A204.1 (cell line): ENCODE measurements at regions not wholly inside any gene's neighbourhood (a gene's known extent, or its start where the extent isn't known, plus 50 kb on each side); places are given as distances from the start of the nearest gene placed in this dataset.
"Not testable (repeated sequence)": the region's sequence is repeated elsewhere in the genome, so short reads cannot be mapped to it uniquely, and the experiment has no call there.

Experiments
- FAIRE-seq: peaks from 2 replicates; lab custom pipeline; 2012; peaks lifted over from hg19 to GRCh38; lab: Jason Lieb, UNC

DNA sequence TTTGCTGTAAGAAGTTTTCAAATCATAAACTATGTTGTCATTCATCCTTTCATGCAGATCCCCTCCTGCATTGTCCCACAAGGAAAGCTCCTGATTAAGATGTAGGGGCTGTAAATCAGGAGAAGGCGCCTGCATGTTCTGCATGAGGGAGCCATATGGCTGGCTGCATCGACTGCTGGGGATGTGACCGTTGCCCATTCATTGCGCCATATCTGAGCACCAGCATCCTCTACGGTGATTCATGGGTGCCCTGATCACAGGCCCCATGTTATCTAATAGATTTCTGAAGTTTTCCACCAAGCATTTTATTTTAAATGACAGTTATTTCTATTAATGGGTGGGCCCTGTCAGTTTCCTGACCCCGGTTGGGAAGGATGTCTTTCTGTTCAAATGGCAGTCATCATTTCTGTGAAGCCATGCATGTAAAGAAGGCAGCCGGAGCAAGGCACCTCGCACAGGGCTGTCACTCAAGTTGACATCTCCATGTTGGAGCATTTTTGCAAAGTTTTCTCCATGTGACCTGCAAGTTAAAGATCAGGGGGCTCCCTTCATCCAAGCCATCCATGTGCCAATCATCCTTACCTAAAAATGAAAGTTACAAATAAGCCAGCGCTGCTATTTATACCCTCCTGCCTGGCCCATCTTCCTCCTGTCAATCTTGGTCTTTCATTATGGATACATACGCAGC lies 128.8 kb downstream of the TEX36 start:
- no peak for FAIRE-seq

DNA sequence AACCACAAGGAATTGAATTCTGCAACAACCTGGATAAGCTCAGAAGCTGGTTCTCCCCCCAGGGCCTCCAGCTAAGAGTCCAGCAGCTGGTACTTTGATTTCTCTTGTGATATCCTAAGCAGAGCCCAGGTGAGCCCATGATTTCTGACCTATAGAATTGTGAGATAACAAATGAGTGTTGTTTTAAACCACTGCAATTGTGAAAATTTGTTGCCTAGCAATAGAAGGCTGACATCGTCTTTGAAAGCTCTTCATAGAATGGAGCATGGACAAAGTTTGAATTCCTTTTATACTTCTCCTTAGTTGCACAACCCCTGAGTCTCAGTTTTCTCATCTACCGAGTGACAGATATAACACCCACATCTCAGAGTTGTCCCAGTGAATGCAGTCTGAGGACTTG lies 129.9 kb downstream of the TEX36 start:
- no peak for FAIRE-seq

DNA sequence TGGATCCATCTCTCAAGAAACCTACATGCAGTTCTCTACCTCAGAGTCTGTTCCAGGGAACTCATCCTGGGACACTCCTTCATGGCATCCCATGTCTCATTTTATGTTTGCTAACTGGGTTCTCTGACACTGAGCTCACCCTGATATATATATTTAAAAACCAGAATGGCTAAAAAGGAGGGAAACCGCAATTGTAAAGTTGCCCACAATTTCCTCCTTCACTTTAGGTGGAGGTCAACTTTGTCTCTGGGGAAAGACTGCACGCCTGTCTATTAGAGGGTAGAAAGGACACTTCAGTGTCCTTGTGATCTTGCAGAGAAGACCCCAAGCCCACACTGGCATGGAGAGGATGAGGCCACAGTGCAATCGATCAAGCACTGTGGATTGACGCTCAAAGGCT lies 131.7 kb downstream of the TEX36 start:
- FAIRE-seq, result no peak

DNA sequence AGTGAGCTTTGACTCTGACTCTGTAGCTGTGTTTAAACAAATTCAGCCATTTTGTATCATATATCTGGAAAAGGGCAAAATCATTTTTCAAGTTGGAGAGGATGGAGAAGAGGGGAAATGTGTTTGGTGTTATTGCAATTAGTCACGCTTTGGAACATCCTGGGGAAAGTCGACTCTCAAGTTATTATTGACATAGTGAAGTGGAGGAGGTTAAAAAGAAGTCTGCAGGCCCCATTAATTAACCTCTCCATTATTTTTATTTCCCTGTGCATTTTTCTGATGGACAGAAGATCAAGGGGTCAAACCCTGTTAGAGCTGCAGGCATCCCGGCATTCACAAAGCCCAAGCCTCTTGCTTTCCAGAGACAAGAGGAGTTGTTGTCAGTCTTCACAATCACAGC lies 132.6 kb downstream of the TEX36 start:
- FAIRE-seq, result no peak

DNA sequence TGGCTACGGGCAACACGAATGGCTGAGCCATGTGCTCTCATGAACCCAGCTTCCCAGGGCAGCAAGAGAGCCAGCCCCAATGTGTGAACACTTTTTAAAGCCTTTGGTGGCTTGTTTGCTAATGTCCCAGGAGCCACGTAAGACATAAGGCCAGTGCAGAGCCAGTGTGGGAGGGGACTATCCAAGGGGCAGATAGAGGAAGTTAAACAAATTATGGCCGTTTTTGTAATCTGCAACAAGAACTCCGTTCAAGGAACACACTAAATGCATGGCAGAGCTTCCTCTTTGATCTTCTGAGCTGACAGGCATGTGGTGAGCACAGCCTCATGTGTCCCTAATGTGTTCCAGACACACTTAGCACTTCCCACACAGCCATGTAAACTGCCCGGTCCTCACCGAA lies 133.3 kb downstream of the TEX36 start:
- no peak for FAIRE-seq

DNA sequence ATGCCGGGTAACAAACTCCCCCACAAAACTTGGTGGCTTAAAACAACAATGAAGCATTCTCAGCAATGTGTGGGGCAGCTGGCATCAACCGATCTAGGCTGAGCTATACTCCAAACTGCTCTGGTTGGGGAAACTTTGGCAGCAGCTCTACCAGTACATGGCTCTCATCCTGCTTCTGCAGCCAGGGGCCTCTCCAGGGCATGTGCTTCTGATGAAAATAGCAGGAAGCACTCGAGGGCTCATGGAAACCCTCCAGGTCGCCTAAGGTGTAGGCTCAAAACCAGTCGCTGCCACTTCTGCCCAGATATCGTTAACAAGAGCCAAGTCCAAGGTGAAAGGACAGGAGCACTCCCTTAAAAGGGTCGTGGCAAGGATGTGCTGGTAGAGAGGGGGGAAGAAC lies 134.1 kb downstream of the TEX36 start:
- FAIRE-seq, result no peak

DNA sequence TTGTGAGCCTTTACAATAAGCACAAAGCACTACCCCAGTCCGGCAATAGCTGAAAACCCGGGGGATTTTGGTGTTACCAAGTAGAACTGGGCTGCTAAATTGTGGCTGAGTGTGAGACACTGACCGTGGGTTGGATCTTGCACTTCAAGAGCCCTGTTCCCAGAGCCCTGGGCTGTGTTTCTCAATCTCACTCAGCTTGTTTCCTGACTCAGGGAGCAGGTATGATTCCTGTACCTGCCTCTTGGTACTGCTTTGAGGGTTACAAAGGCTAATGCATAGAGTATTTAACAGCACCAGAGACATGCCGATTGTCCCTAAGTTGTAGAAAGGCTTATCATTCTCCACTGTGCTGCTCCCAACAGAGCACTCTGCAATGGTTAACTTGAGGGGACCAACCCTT lies 134.6 kb downstream of the TEX36 start:
- FAIRE-seq, result no peak

DNA sequence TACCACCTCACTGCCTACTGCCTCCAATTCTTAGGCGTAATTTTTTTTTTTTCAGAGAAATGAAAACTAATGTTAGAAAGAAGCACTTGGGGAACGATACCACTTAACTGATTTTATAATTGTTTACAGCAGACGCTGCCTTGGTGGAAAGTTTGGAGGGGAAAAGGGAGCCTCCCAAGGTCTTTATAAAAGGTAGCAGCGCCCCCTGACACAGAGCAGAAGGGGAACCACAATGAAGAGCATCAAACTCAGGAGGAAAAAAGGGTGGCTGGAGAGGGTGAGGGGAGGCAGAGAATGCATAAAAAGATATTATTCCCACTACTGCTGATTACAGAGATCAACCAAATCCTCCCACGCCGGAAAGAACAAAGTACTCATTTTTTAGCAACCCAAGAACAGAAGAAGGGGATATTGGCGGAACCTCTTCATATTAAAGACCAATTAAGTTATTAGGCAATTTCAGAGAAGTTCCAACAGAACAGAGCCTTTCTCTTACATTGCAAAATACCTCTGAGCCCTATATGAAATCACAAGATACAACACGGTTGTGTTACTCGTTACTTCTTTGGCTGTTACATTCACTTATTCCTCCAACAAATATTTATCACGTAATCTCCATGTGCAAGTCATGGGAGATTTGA lies 135.8 kb downstream of the TEX36 start:
- FAIRE-seq, result no peak

DNA sequence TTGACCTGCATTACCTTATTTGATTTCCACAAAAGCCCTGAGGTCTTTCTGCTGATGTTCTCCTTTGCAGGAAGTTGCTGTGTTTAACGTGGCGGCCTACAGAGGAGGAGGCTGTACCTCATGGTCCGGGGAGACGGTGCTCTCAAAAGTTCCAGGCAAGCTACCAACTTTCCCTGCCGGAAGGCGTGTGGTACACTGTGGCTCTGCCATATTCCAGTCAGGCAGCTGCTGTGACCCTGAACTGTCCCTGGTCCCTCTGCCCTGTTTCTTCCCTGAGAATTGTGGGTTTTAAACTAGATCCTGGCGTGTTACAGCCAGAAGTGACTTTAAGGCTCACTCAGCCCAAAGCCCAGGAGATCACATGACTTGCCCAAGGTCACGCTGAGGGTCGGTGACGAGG lies 139.2 kb downstream of the TEX36 start:
- FAIRE-seq, result no peak

DNA sequence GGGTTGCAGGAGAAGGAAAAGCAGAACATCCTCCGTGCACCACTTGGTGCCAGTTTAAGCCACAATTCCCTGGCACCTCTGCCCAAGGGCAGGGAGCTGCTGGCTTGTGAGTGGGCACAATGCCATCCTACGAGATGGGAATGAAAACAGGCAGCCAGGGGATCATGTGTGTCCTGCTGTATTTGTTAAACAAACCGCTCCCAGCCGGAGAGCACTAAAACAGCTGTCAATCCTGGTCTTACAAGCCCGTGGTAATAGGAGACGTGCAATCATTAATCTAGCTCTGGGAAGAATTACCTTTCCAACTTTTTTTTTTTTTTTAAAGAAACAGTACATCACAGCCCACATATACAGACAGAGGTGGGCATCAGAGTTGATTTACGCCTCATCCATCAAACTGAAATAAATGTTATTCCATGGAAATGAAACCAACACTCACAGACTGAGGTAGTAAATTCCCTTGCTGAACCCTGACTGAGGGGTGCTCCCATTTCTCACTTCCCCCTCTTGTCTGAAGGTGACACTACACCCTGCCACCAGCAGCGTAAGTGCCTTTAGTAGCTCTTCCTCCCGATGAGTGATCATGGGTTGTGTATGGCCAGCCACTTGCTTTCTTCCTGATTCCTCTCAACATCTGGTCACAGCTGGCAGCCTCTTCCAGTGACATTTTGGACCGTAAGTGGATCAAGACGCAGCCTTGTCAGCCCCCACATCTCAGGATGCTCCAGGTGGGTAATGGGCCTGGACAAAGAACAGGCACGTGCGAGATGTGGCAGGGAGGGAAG lies 143.8 kb downstream of the TEX36 start:
- no peak for FAIRE-seq

DNA sequence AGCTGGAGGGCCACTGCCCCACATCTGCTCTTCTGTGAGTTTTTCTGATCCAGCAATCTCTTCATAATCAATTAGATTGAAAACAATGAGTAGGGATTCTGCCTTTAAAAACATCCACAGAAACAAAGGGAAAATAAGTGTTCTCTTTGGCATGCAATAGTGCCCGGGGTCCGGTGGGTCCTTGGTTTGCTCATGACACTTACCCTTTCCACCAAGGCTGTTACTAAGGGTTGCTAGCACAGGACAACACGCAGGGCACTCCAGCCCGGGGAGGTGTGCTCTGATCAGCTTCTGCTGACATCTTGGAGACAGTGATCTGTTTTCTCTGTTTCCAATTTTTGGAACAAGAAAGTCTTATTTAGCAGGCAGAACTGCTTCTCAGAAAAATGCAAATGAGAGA lies 146.7 kb downstream of the TEX36 start:
- FAIRE-seq, result no peak

DNA sequence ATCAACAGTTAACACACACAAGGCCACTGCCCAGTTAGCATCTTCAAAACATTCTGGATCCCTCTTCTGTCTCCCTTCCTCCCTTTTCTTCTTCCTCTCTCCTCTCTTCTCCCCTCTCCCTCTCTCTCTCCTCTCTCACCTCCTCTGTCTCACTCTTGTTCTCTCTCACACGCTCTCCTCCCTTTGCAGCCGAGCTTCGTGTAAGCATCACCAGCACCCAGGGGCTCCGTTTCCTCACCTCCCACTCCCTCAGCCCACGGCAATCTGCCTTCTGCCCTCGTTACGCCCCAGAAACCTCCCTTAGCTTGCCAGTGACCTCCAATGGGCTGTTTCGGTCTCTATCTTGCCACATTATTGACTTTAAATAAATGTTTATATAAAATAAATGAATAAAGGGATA lies 147.4 kb downstream of the TEX36 start:
- FAIRE-seq, result no peak

DNA sequence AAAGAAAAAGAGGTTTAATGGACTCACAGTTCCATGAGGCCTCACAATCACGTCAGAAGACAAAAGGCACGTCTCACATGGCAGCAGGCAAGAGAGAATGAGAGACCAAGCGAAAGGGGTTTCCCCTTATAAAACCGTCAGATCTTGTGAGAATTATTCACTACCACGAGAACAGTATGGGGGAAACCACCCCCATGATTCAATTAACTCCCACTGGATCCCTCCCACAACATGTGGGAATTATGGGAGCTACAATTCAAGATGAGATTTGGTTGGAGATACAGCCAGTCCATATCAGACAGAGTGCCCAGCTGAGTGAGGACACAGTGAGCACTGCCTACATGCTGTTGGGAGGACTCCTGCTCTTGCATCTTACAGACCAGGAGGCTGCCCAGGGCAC lies 148.4 kb downstream of the TEX36 start:
- FAIRE-seq, result no peak

DNA sequence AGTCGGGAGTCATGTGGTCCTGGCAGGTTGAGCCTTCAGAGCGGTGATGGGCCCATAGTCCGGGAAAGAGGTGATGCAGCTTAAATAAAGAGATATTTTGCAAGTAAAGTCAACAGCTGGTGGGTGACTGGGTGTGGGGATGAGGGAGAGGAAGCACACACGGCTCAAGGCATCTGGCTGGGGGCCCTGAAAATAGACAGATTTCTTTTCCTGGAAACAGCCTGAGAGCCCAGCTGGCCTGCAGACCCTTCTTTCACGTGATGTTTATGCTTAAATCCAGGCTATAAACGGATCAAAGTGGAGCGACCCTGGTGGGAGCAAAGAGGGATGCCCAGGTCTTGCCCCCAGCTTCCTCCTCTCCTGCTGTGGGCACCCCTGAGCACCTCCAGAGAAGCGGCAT lies 149.1 kb downstream of the TEX36 start:
- no peak for FAIRE-seq

DNA sequence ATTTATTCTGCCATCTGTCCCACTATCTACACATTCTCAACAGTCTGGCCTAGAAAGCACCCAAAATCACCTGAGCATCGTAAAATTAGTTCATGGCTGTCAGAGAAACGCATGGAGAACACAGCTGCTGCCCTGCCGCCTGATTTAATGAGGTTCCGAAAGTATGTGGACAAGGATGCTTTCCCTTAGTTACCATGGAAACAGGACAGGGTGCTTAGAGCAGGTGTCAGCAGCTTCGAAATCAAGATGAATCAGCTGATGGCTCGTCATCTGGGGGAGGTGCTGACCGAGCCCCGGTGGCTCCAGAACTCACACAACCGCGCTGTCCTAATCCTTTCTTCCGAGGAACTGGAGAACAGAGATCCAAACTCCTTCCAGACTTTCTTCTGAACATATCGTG lies 151.5 kb downstream of the TEX36 start:
- no peak for FAIRE-seq

DNA sequence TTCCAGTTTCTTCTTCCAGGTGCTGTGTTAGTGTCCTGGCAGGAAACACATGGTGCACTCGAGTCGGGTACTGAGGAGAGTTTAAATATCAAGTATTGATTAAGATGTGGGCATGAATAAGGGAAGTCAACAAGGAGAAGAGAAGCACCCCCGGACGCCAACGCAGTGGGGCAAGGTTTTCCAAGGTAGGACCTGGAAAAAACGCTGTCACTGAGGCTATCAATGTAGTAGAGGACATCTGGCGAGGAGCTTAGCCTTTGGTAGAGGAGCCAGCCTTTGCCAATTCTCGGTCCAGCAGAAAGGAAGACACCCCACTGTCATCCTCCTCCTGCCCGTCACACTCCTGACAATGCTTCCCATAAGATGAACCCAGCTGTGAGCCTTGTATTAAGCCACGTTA lies 159.6 kb downstream of the TEX36 start:
- no peak for FAIRE-seq

DNA sequence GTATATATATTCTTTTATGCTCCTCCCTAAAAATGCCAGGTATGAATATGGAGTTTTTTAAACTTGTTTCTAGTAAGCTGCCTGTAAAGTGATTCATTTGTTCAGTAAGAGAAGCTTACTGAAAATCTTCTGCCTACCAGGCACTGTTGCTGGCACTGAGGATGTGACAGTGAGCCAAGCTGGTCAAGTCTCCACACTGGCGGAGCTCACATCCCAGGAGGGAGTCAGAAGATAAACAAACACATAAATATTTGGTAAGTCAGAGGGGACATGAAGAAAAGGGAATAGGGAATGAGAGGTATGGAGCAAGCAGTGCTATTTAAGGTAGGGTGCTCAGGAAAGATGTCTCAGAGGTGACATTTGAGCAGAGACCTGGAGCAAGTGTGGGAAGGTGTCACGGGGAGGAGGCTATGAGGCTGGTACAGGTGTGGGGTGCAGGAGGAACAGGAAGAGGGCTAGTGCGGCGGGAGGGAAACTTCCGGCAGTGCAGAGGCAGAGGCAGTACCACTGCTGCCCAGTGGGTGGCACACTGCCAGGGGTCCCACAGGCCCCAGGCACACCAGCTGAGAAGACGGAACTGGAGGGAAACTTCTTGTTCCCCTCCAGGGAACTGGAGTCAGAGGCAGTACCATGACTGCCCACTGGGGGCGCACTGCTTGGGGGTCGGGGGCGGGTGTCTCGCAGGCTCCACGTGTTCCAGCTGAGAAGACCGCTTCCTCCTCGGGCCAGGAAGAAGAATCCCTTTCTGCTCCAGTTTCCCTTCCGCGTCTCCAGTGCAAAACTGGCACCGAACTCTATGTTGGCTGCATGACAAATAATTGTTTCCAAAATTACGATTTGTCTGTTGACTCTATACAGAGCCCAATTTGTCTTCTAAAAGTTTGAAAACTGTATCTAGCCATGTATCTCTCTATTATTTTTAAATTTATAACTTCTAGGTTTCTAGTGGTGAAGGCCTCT lies 161.0 kb downstream of the TEX36 start:
- FAIRE-seq, result no peak

DNA sequence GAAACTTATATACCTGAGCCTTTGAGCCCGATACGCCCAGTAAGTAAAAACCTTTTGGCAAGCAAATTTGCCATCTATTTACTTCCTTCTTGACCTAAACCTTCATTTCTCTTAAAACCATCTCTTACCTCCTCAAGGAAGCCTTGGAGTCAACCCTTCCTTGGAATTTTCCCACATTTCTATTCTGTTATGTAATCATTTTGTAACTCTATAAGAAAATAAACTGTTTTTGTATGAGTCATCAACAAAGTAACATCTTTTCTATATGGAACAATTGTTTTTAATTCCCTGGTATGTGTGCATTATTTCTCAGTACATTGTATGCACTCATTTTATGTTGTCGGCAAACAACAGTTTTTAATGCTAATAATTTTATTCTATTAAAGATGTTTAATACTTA lies 162.0 kb downstream of the TEX36 start:
- peak; percentile 32 for FAIRE-seq

DNA sequence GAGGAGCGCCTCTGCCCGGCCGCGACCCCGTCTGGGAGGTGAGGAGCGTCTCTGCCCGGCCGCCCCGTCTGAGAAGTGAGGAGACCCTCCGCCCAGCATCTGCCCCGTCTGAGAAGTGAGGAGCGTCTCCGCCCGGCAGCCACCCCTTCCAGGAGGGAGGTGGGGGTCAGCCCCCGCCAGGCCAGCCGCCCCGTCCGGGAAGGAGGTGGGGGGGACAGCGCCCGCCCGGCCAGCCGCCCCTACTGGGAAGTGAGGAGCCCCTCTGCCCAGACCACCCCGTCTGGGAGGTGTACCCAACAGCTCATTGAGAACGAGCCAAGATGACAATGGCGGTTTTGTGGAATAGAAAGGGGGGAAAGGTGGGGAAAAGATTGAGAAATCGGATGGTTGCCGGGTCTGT lies 164.6 kb downstream of the TEX36 start:
- FAIRE-seq, result not testable (repeated sequence)

DNA sequence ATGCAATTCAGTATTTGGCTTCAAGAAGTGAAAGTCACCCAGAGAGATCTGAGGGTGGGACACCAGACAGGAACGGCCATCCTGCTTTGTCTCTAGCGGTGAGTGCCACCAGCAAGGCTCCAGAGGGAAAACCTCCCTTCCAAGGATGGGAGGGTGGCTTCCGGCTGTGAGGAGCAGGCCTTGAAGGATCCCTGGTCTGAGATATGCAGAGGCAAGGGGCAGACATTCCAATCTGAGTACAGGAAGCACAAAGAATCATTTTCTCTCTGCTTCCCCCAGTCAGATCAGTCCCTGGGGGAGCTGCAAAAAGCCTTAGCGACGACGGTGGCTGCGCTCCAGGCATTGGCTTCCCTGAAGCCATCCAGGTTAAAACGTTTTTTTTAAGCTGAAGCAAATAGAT lies 167.4 kb downstream of the TEX36 start:
- no peak for FAIRE-seq

DNA sequence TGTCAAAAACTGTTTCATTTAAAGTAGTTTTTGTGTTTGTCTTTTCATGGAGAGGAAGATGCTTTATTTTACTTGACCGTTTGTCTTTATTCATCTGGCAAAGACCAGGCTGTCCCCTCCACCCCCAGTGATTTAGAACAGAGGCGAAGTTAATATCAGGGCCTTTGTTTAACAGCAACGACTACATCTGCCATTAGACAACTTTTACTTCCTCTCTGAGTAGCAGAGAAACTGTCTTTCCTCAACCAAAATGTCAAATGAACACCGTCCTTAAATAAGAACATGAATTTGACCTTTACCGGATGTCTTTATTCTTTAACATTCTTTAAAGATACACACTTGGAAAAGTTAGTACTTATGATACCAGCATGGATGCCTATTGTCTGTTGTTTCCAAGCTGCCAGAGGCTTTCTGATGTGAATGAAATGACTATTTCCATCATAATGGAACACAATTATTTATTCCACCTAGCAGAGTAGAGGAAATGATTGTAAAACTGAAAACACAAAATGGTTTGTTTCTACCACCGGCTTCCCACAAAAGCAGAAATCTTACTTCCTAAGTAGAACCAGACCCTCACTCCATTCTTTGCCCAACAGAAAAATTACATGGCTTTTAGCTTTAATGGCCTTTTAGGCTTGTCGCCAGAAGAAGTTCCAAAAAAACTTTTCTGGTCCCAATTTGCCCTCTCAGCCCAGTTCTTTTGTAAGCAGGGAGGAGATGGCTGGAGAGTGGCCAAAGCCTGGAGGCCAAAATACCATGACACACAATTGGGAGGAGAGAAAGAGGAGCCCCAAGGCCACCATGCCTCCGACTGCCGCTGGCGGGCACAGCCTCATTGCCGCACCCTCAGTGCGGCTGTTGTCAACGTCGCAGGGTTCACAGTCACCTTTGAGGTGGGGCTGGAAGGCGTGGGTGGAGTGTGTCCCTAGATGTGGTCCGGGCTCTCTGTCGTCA lies 168.5 kb downstream of the TEX36 start:
- FAIRE-seq, result no peak
